SIG-M5 (cell line): ENCODE measurements at regions not wholly inside any gene's neighbourhood (a gene's known extent, or its start where the extent isn't known, plus 50 kb on each side); places are given as distances from the start of the nearest gene placed in this dataset.
"Not testable (repeated sequence)": the region's sequence is repeated elsewhere in the genome, so short reads cannot be mapped to it uniquely, and the experiment has no call there.

Experiments
- DNase-seq: peaks from one replicate; lab custom pipeline; 2025; lab: John Stamatoyannopoulos, UW

- no peak for DNase-seq
Measured at GRCh38 chr16:54985156-54985555, 54.5 kb downstream of the IRX5 start.

GRCh38 chr16:54985668-54986067 lies 55.0 kb downstream of the IRX5 start:
- no peak for DNase-seq

DNA sequence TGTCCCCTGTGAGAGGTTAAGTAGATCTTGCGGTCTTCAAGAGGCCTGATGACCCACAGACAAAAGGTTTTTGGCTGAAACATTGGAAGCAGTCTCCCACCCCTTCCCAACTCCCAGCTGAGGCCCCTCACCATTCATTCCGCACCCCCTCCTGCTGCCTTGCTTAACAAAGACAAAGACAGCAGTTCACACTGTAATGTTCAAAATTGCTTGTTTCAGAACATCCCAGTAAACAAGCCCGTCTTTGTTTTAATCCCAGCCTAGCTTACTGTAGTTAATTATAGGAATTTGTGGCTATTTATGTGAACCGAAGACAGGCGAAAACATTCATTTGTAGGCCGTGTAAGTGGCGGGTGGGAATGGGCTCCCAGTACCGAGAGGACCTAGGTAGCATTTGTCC lies 55.7 kb downstream of the IRX5 start:
- no peak for DNase-seq

DNA sequence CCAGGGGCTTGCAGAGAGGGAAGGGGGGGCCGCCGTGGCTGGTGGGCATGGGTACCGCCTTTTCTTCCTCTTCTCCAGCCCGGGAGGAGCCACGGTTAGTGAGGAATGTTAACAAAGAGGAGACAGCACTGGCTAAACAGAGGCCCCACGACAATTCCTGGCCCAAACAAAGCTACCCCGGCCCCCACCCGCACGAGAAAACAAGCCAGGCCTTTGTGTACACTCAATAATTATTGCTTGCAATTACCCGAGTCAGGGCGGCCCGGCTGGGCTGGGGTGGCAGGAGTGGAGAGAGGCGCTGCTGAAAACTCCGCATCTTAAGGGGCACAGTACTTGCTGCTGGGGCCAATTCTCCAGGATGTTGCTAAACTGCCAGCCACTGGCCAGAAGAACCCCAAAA lies 56.4 kb downstream of the IRX5 start:
- no peak for DNase-seq

DNA sequence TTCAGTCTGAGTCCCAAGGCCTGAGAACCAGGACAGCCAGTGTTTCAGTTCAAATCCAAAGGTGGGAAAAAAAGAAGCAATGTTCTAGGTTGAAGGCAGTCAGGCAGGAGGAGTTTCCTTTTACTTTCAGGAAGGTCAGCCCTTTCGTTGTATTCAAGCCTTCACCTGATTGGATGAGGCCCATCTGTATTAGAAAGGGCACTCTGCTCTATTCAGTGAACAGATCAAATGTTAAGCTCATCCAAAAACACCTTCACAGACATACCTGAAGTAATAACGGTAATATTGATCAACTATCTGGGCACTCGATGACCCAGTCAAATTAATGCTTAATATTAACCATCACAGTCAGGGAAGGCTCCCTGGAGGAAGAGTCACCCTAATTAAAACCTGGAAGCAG lies 60.9 kb downstream of the IRX5 start:
- DNase-seq, result no peak

DNA sequence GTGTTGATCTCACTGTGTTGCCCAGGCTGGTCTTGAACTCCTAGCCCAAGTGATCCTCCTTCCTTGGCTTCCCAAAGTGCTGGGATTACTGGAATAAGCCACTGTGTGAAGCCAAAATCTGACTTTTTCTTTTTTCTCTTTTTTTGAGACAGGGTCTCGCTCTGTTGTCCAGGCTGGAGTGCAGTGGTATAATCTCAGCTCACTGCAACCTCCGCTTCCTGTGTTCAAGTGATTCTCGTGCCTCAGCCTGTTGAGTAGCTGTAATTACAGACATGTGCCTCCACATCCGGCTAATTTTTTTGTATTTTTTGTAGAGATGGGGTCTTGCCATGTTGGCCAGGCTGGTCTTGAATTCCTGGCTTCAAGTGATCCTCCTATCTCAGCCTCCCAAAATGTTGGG lies 61.3 kb downstream of the IRX5 start:
- DNase-seq, result not testable (repeated sequence)

GRCh38 chr16:54993106-54993895 lies 62.6 kb downstream of the IRX5 start:
- no peak for DNase-seq

DNA sequence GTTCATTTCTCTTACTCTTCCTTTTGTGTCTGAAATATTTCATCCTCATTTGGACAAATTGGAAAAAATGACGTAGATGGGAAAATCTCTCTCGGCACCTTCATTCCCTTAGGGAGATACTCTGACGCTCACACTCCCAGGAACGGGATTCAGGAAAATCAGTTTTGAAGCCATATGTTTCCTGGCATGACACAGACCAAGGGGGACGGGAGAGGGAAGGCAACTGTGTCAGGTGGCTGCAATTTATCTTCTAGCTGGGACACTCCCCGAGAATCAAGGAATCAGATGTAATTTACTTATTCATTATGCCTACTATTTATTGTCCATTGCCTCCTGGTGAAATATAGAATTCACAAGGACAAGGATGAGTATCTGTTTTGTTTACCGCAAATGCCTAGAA lies 65.5 kb downstream of the IRX5 start:
- no peak for DNase-seq

GRCh38 chr16:54998834-54999233 lies 68.2 kb downstream of the IRX5 start:
- DNase-seq, result no peak

DNA sequence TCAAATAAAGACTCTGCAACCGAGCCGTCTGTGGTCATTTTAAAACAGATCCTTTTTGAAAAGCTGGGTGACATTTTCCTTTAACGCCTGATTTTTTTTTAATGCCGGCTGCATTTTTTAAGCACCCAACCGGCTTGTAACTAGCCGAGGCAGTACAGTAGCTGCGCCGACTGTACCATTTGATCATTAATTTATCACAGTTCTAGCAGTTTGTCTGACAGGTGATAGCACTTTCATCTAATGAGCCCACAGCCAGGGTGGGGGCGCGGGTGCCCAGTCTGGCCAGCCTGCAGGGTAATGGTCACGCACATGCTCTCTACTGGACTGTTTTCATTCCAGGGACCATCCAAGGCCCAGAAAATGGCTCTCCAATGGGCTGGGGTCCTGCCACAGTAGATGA lies 68.8 kb downstream of the IRX5 start:
- DNase-seq, result no peak

GRCh38 chr16:55000595-55000994 lies 69.9 kb downstream of the IRX5 start:
- no peak for DNase-seq

- DNase-seq, result no peak
Measured at GRCh38 chr16:55001931-55002330, 71.3 kb downstream of the IRX5 start.

GRCh38 chr16:55002419-55002818 lies 71.8 kb downstream of the IRX5 start:
- DNase-seq, result no peak

GRCh38 chr16:55003306-55003705 lies 72.6 kb downstream of the IRX5 start:
- DNase-seq, result no peak

DNA sequence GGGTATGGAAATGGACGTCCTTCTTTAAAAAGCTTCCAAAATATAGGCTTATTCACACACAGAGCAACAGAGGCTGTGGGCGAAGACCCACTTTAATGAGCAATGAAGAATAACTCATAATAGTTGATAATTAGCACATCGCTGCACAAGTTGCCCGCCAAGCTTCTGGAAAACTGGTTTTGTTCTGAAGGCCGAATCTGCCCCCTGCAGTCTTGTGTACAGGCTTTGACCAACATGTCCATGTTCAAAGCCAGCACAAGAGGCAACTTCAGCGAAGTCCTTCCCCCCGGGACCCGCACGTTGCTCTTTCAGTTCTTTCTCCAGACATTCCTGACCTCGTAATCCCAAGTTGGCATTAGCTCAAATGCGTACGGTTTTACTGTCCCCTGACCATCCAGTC lies 73.3 kb downstream of the IRX5 start:
- no peak for DNase-seq

DNA sequence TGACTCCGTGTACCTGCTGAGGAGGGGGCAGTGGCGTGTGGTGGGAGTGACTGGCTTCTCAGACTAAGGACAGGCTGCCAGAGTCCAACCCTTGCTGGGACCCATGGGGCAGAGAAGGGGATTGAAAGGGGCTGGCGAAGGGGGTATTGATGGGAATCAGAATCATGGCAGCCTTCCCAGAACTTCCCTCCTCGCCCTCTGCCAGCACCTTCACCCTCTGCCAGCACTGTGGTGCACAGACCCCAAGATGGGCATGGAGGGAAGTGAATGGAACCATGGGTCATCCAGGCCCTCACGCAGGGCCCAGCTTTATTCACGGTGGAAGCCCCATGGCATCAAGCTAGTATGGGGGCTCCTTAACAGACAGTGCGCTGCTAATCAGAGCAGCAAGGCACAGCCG lies 76.8 kb downstream of the IRX5 start:
- no peak for DNase-seq

GRCh38 chr16:55008836-55009510 lies 78.3 kb downstream of the IRX5 start:
- no peak for DNase-seq

DNA sequence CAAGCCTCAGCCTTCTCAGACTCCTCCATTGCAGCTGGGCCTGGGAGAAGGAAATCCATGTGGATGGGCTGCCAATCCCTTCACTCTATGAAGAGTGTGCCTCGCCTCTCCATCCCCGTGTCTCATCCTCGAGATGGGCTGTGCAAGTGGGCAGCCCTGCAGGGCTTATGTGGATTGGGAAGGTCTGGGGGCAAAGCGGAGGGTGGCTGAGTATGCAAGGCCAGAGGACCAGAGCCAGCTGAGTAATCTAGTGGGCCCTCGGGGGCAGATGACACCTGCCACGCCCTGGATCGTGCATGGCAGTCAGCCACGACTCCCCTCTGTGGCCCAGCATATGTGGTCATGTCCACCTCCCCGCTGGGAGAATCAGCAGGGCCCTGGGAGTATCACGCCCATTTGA lies 78.9 kb downstream of the IRX5 start:
- no peak for DNase-seq

DNA sequence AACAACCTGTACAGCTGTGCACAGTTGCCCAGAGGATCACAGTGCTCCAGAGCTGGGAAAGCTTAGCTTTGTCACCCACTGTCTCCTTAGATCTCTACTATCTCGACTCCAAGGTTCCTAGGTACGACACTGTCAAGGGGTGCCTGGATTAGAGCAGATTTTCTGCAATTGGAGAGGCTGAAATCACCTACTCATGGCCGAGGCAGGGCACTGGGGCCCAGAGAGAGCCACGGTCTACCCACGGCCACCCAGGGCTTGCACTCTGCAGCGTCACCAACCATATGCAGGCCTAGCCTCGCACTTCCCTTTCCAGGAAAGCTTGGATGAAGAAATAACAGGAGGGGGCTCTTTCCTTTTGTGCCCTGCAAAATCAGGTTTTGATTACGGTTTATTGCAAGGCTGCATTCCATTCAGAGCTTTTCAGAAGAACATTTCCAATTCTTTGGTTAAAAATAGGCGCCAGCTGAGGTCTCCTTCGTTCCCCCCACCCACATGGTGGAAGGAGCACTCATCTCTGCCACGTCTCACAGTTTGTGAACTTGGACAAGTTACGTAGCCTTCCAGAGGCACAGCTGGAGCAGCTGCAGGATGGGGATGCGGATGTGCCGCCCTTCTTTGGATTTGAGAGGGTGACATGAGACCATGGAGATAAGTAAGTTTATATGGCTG lies 80.0 kb downstream of the IRX5 start:
- no peak for DNase-seq

DNA sequence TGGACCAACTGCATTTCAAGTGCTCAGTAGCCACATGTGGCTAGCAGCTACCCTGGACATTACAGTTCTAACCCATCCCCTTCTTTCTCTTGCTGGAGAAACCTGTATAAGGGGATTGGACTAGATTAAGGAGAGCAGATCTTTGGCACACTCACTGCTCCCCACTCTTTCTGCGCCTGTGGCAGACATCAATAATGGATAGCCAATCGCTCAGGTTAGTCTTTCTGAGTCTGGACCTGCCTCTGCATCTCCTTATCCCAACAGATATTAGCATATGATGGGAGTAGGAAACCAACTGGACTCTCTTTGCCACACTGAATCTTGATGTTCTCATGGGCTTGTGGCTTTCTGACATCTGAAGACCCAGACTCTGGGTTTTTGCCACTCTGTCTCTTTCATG lies 81.7 kb downstream of the IRX5 start:
- DNase-seq, result no peak

- no peak for DNase-seq
Measured at GRCh38 chr16:55012793-55013192, 82.1 kb downstream of the IRX5 start.

DNA sequence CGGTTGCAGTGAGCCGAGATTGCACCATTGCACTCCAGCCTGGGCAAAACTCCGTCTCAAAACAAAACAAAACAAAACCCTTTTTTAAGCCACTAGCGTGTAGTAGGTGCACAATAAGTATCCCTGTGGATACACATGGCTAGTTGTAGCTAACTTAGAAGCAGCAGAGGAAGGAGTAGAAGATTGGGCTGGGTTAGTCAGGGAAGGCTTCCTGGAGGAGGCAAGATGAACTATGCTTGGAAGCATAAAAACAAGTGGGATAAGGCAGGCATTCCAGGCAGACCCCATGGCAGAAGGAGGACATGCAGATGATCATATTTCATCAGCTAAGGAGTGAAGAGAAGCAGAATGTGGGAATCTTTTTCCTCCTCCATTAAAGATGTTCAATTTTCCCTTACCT lies 83.4 kb downstream of the IRX5 start:
- DNase-seq, result no peak

GRCh38 chr16:55015181-55015913 lies 84.7 kb downstream of the IRX5 start:
- DNase-seq, result no peak
